SU-DHL-6 (cell line): ENCODE measurements at regions not wholly inside any gene's neighbourhood (a gene's known extent, or its start where the extent isn't known, plus 50 kb on each side); places are given as distances from the start of the nearest gene placed in this dataset.

Source experiments
- H2AFZ ChIP-seq: fragments of 200-600 bp; sonication (generic); 2 replicates; pipeline ENCODE4 v1.6.1; 2014; ENCODE audit warnings: low read depth, mild to moderate bottlenecking, moderate library complexity, mixed read lengths, antibody characterized with exemption, low read length; ENCODE audit not compliant: severe bottlenecking
- H3F3A ChIP-seq: fragments of 200-600 bp; shearing (Covaris generic); 2 replicates; pipeline ENCODE4 v1.6.0; 2016; ENCODE audit warnings: antibody characterized with exemption, mild to moderate bottlenecking; ENCODE audit not compliant: insufficient read depth
- H3K27ac ChIP-seq: fragments of 200-600 bp; sonication (generic); 2 replicates; pipeline ENCODE4 v1.5.1; 2016; ENCODE audit warnings: low read depth, mild to moderate bottlenecking, low read length, moderate library complexity, mixed read lengths
- H3K27me3 ChIP-seq: fragments of 200-600 bp; sonication (generic), shearing (Covaris generic); 2 replicates; pipeline ENCODE4 v1.6.0; 2014; ENCODE audit warnings: mild to moderate bottlenecking, low read length
- H3K36me3 ChIP-seq: fragments of 200-600 bp; sonication (generic); 2 replicates; pipeline ENCODE4 v1.6.1; 2014; ENCODE audit warnings: mild to moderate bottlenecking, low read length, mixed read lengths
- H3K4me2 ChIP-seq: fragments of 300-600, 200-600 bp; shearing (Covaris generic), sonication (generic); 2 replicates; pipeline ENCODE4 v1.6.0; 2014; ENCODE audit warnings: low read length, low read depth, mild to moderate bottlenecking; ENCODE audit not compliant: poor library complexity, severe bottlenecking
- H3K4me3 ChIP-seq: fragments of 200-600 bp; sonication (generic); 2 replicates; pipeline ENCODE4 v1.5.1; 2014; ENCODE audit warnings: antibody characterized with exemption, low read length, mild to moderate bottlenecking, mixed read lengths; ENCODE audit not compliant: insufficient read depth, poor library complexity, severe bottlenecking
- H3K79me2 ChIP-seq: fragments of 200-600 bp; sonication (generic); 2 replicates; pipeline ENCODE4 v1.6.1; 2014; ENCODE audit warnings: mild to moderate bottlenecking, low read length, moderate library complexity; ENCODE audit not compliant: insufficient read depth
- H3K9ac ChIP-seq: fragments of 200-600 bp; sonication (generic); 2 replicates; pipeline ENCODE4 v1.7.0; 2014; ENCODE audit warnings: mild to moderate bottlenecking, low read length
- H3K9me2 ChIP-seq: fragments of 200-600 bp; sonication (generic); replicated peaks from 2 replicates; pipeline ENCODE4 v1.6.1; 2014; ENCODE audit warnings: low read length; ENCODE audit not compliant: insufficient read depth
- H3K9me3 ChIP-seq: fragments of 200-600 bp; sonication (generic); 2 replicates; pipeline ENCODE4 v1.6.1; 2014; ENCODE audit warnings: low read length, mixed read lengths; ENCODE audit not compliant: insufficient read depth
- H4K20me1 ChIP-seq: fragments of 200-600 bp; sonication (generic); 2 replicates; pipeline ENCODE4 v1.6.1; 2014; ENCODE audit warnings: low read depth, mild to moderate bottlenecking, antibody characterized with exemption, low read length, moderate library complexity, mixed read lengths
- CTCF ChIP-seq: fragments of 200-600 bp; sonication (generic); IDR thresholded peaks from one replicate; pipeline ENCODE4 v1.5.1; 2017; ENCODE audit warnings: antibody characterized with exemption, mild to moderate bottlenecking, low read length, moderate library complexity; ENCODE audit not compliant: insufficient read depth, poor library complexity, severe bottlenecking
- EZH2phosphoT487 ChIP-seq: fragments of 200-600 bp; sonication (generic), shearing (Covaris generic); conservative IDR thresholded peaks from 2 replicates; pipeline ENCODE4 v1.6.1; 2018; ENCODE audit warnings: mild to moderate bottlenecking, antibody characterized with exemption, low read length, moderate library complexity, mixed read lengths

- Histone ChIP-seq H3K9me3 (no peaks in the 10 kb centered on the region), H3K27ac (no peak overlapping the region), H4K20me1 (no peaks in the 10 kb centered on the region), H3K79me2 (no peaks in the 10 kb centered on the region), H3K27me3 (no peaks in the 10 kb centered on the region), H2AFZ (no peak overlapping the region), H3K4me3 (no peak overlapping the region), H3K36me3 (no peaks in the 10 kb centered on the region), H3K9me2 (no peaks in the 10 kb centered on the region), H3F3A (no peaks in the 10 kb centered on the region), H3K4me2 (no peak overlapping the region), H3K9ac (no peak overlapping the region)
- no peak for TF ChIP-seq EZH2phosphoT487
- no peak for TF ChIP-seq CTCF
Observed at GRCh38 chr15:36468746-36469145, 110.7 kb upstream of the CDIN1 start.

- no peaks in the 10 kb centered on the region for H3F3A ChIP-seq
- H3K9ac ChIP-seq = no peak overlapping the region
- no peaks in the 10 kb centered on the region for H3K79me2 ChIP-seq
- H3K4me2 ChIP-seq = no peak overlapping the region
- no peaks in the 10 kb centered on the region for H3K9me2 ChIP-seq
- no peaks in the 10 kb centered on the region for H3K36me3 ChIP-seq
- no peak overlapping the region for H3K27ac ChIP-seq
- no peak overlapping the region for H3K4me3 ChIP-seq
- H2AFZ ChIP-seq = no peak overlapping the region
- H4K20me1 ChIP-seq = no peaks in the 10 kb centered on the region
- TF ChIP-seq EZH2phosphoT487 = no peak
- no peaks in the 10 kb centered on the region for H3K27me3 ChIP-seq
- H3K9me3 ChIP-seq = no peaks in the 10 kb centered on the region
Observed at GRCh38 chr15:36469311-36469966, 110.0 kb upstream of the CDIN1 start.

- Histone ChIP-seq H3K9ac (no peak overlapping the region), H3K4me3 (no peak overlapping the region), H3F3A (no peaks in the 10 kb centered on the region), H3K4me2 (no peak overlapping the region), H3K27ac (no peak overlapping the region), H3K36me3 (no peaks in the 10 kb centered on the region), H4K20me1 (no peaks in the 10 kb centered on the region), H3K27me3 (no peaks in the 10 kb centered on the region), H3K9me3 (no peaks in the 10 kb centered on the region), H2AFZ (no peak overlapping the region), H3K9me2 (no peaks in the 10 kb centered on the region), H3K79me2 (no peaks in the 10 kb centered on the region)
- no peak for TF ChIP-seq EZH2phosphoT487
Observed at GRCh38 chr15:36472672-36473071, 106.8 kb upstream of the CDIN1 start.

GRCh38 chr15:36478561-36478960, 100.9 kb upstream of the CDIN1 start:
- no peak overlapping the region for H3K4me2 ChIP-seq

More at GRCh38 chr15:36478561-36478960, 100.9 kb upstream of the CDIN1 start:
- H3F3A ChIP-seq = no peaks in the 10 kb centered on the region
- no peak overlapping the region for H3K27ac ChIP-seq
- H3K36me3 ChIP-seq = no peaks in the 10 kb centered on the region
- no peaks in the 10 kb centered on the region for H3K9me3 ChIP-seq
- H3K79me2 ChIP-seq = no peaks in the 10 kb centered on the region
- no peak overlapping the region for H2AFZ ChIP-seq
- H3K4me3 ChIP-seq = no peak overlapping the region
- H3K9ac ChIP-seq = no peak overlapping the region
- H3K9me2 ChIP-seq = no peaks in the 10 kb centered on the region
- no peak for TF ChIP-seq EZH2phosphoT487
- no peaks in the 10 kb centered on the region for H4K20me1 ChIP-seq
- no peaks in the 10 kb centered on the region for H3K27me3 ChIP-seq
